Smooth muscle cell (in vitro differentiated cells): ENCODE measurements at regions not wholly inside any gene's neighbourhood (a gene's known extent, or its start where the extent isn't known, plus 50 kb on each side); places are given as distances from the start of the nearest gene placed in this dataset.

Source experiments
- DNase-seq: peaks from one replicate; lab custom pipeline; 2025; ENCODE audit not compliant: unreplicated experiment; lab: John Stamatoyannopoulos, UW
- H2AFZ ChIP-seq: fragments of 200-600 bp; sonication (generic); 2 replicates; pipeline ENCODE4 v1.6.0; 2016; ENCODE audit warnings: antibody characterized with exemption, low read depth, mild to moderate bottlenecking
- H3F3A ChIP-seq: fragments of 200-600 bp; sonication (generic); 2 replicates; pipeline ENCODE4 v1.6.0; 2017; ENCODE audit warnings: antibody characterized with exemption, low read depth
- H3K27ac ChIP-seq: fragments of 200-600 bp; sonication (generic); 2 replicates; pipeline ENCODE4 v1.5.1; 2016; ENCODE audit warnings: low read depth, mild to moderate bottlenecking
- H3K27me3 ChIP-seq: fragments of 200-600 bp; sonication (generic); 2 replicates; pipeline ENCODE4 v1.6.1; 2016; ENCODE audit warnings: low read depth, mild to moderate bottlenecking
- H3K36me3 ChIP-seq: fragments of 200-600 bp; sonication (generic); 2 replicates; pipeline ENCODE4 v1.5.1; 2016; ENCODE audit warnings: low read depth
- H3K4me1 ChIP-seq: fragments of 200-600 bp; sonication (generic); 2 replicates; pipeline ENCODE4 v1.5.1; 2016; ENCODE audit warnings: low read depth
- H3K4me2 ChIP-seq: fragments of 200-600 bp; sonication (generic); 2 replicates; pipeline ENCODE4 v1.6.0; 2016; ENCODE audit warnings: mild to moderate bottlenecking
- H3K4me3 ChIP-seq: fragments of 200-600 bp; sonication (generic); 2 replicates; pipeline ENCODE4 v1.5.1; 2016; ENCODE audit warnings: mild to moderate bottlenecking
- H3K79me2 ChIP-seq: fragments of 200-600 bp; sonication (generic); 2 replicates; pipeline ENCODE4 v1.6.0; 2016; ENCODE audit warnings: low read depth, mild to moderate bottlenecking
- H3K9ac ChIP-seq: fragments of 200-600 bp; sonication (generic); 2 replicates; pipeline ENCODE4 v1.6.0; 2016; ENCODE audit warnings: low read depth
- H3K9me3 ChIP-seq: fragments of 200-600 bp; sonication (generic); replicated peaks from 2 replicates; pipeline ENCODE4 v1.5.1; 2016; ENCODE audit warnings: low read depth
- H4K20me1 ChIP-seq: fragments of 200-600 bp; sonication (generic); 2 replicates; pipeline ENCODE4 v1.6.0; 2016; ENCODE audit warnings: low read depth
- CTCF ChIP-seq: fragments of 200-600 bp; sonication (generic); IDR thresholded peaks from 2 replicates; pipeline ENCODE4 v1.5.1; 2017; ENCODE audit warnings: borderline replicate concordance, mild to moderate bottlenecking, antibody characterized with exemption; ENCODE audit not compliant: insufficient read depth, poor library complexity, severe bottlenecking
- WGBS: methylation state at CpG from one replicate; pipeline ENCODE4 v1.1.7; 2016; ENCODE audit warnings: low lambda C conversion rate; 5-methylcytosine and 5-hydroxymethylcytosine counted together

DNA sequence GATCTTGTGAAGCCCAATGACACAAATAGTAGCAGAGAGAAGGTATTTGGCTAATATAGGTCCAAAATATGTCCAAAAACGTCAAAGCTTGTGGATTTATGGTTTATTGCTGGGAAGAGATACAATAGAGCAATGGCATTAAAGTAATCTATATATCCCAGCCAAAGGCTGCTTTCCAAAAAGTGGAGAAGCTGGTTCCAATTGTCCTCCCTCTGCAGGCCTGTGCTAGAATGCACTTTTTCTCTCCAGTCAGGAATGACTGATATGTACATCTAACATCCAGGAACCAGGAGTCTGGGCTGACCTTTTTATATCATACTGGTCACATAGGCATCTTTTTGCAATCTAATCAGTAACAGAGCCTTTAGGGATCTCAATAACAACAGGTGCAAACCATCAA lies 167.1 kb upstream of the FAM3C start:
- Histone ChIP-seq H3K27me3 (no peaks in the 10 kb centered on the region), H3K4me2 (no peak overlapping the region), H3K9ac (no peak overlapping the region), H3K27ac (no peak overlapping the region), H3K36me3 (no peaks in the 10 kb centered on the region), H3K4me3 (no peak overlapping the region), H3K79me2 (no peaks in the 10 kb centered on the region), H2AFZ (no peak overlapping the region), H3F3A (no peaks in the 10 kb centered on the region), H4K20me1 (no peaks in the 10 kb centered on the region), H3K9me3 (no peaks in the 10 kb centered on the region), H3K4me1 (no peaks in the 10 kb centered on the region)
- TF ChIP-seq CTCF = peak; percentile 7
- no peak for DNase-seq
- 30% methylated on average over 1 of the region's 1 CpG for WGBS

DNA sequence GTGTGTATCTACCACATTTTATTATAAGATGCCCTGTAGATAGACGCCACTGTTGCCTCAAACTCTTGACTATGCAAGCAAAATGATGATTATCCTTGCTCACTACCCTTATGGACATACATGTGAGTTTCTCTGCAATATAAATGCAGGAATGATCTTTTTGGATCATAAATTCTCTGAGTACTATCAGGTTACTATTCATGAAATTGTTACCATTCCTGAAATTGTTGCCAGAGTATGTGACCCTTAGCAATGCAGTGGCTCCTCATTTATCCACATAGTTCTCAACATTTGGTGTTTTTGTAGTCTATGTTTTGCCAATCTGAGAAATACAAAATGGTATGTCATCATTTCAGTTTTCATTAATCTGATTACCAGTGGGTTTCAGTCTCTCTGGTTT lies 166.2 kb upstream of the FAM3C start:
- H3K36me3 ChIP-seq = no peaks in the 10 kb centered on the region
- DNase-seq = no peak

DNA sequence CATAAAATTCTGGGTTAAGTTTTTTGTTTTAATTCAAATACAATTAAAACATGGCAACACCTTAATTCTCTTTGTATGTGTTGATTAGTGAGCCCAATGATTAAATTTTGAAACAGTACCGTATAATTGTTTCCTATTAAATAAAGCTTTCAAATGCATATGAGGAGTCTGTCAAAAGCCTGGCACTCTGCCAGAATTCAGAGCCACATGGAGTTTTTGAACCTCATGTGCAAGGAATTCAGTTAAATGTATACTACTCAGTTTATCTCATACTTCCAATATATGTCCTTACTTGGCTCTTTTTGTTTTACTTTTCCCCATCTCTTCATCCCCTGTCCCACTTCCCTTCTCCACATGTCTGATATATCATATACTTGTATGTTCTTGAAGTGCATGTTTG lies 165.6 kb upstream of the FAM3C start:
- Histone ChIP-seq H3K4me3 (no peak overlapping the region), H4K20me1 (no peaks in the 10 kb centered on the region), H2AFZ (no peak overlapping the region), H3K4me2 (no peak overlapping the region), H3K9me3 (no peaks in the 10 kb centered on the region), H3K36me3 (no peaks in the 10 kb centered on the region), H3K27ac (no peak overlapping the region), H3K9ac (no peak overlapping the region), H3K79me2 (no peaks in the 10 kb centered on the region), H3F3A (no peaks in the 10 kb centered on the region), H3K27me3 (no peaks in the 10 kb centered on the region), H3K4me1 (no peaks in the 10 kb centered on the region)
- WGBS = 95% methylated on average over 1 of the region's 1 CpG
- no peak for TF ChIP-seq CTCF
- DNase-seq = no peak

More for the DNA sequence above, 166.2 kb upstream of the FAM3C start:
- Histone ChIP-seq H3K79me2 (no peaks in the 10 kb centered on the region), H3K4me2 (no peak overlapping the region), H3K27me3 (no peaks in the 10 kb centered on the region), H3K9me3 (no peaks in the 10 kb centered on the region), H3F3A (no peaks in the 10 kb centered on the region), H3K4me1 (no peaks in the 10 kb centered on the region), H3K27ac (no peak overlapping the region), H3K9ac (no peak overlapping the region), H2AFZ (no peak overlapping the region), H3K4me3 (no peak overlapping the region), H4K20me1 (no peaks in the 10 kb centered on the region)
- 94% methylated on average over 1 of the region's 1 CpG for WGBS
- no peak for TF ChIP-seq CTCF

- Histone ChIP-seq H3K36me3 (no peaks in the 10 kb centered on the region), H3K9ac (no peak overlapping the region), H3F3A (no peaks in the 10 kb centered on the region), H3K4me1 (no peaks in the 10 kb centered on the region), H3K27me3 (no peaks in the 10 kb centered on the region), H4K20me1 (no peaks in the 10 kb centered on the region), H3K4me3 (no peak overlapping the region), H3K9me3 (no peaks in the 10 kb centered on the region), H3K79me2 (no peaks in the 10 kb centered on the region), H3K4me2 (no peak overlapping the region), H3K27ac (no peak overlapping the region), H2AFZ (no peak overlapping the region)
- no peak for DNase-seq
- no peak for TF ChIP-seq CTCF
- WGBS = 93% methylated on average over 3 of the region's 3 CpGs
Observed at GRCh38 chr7:121560267-121560990, 164.3 kb upstream of the FAM3C start.
